ENCODE measurements at regions not wholly inside any gene's neighbourhood (a gene's known extent, or its start where the extent isn't known, plus 50 kb on each side); places are given as distances from the start of the nearest gene placed in this dataset.

- H3K4me3 ChIP-seq (replicated peaks in 1 of 2; ENCODE audit: low read depth in 2 of 2, low read length in 2 of 2), result no peak overlapping the region
- TF ChIP-seq CTCF (IDR thresholded peaks at IDR 0.05; ENCODE audit: low read depth, low read length), result no peak
- DNase-seq (ENCODE audit: low read depth in 2 of 2), result no peak
Measured at GRCh38 chr2:75822336-75822735, 111.6 kb upstream of the GCFC2 start.

GRCh38 chr2:75820693-75821092, 110.0 kb upstream of the GCFC2 start:
- no peak overlapping the region for H3K4me3 ChIP-seq (replicated peaks in 1 of 2; ENCODE audit: low read depth in 2 of 2, low read length in 2 of 2)
- no peak for TF ChIP-seq CTCF (IDR thresholded peaks at IDR 0.05; ENCODE audit: low read depth, low read length)
- no peak for DNase-seq (ENCODE audit: low read depth in 2 of 2)

- TF ChIP-seq CTCF (IDR thresholded peaks at IDR 0.05; ENCODE audit: low read depth, low read length), result no peak
- DNase-seq (ENCODE audit: low read depth in 2 of 2), result no peak
- no peak overlapping the region for H3K4me3 ChIP-seq (replicated peaks in 1 of 2; ENCODE audit: low read depth in 2 of 2, low read length in 2 of 2)
Measured at GRCh38 chr2:75810611-75811330, 100.1 kb upstream of the GCFC2 start.

GRCh38 chr2:75808793-75809535, 98.2 kb upstream of the GCFC2 start:
- no peak overlapping the region for H3K4me3 ChIP-seq (replicated peaks in 1 of 2; ENCODE audit: low read depth in 2 of 2, low read length in 2 of 2)
- TF ChIP-seq CTCF (IDR thresholded peaks at IDR 0.05; ENCODE audit: low read depth, low read length), result no peak
- no peak for DNase-seq (ENCODE audit: low read depth in 2 of 2)

- no peak for TF ChIP-seq CTCF (IDR thresholded peaks at IDR 0.05; ENCODE audit: low read depth, low read length)
- no peak for DNase-seq (ENCODE audit: low read depth in 2 of 2)
- no peak overlapping the region for H3K4me3 ChIP-seq (replicated peaks in 1 of 2; ENCODE audit: low read depth in 2 of 2, low read length in 2 of 2)
Measured at GRCh38 chr2:75807992-75808391, 97.3 kb upstream of the GCFC2 start.

- no peak for DNase-seq (ENCODE audit: low read depth in 2 of 2)
- no peak overlapping the region for H3K4me3 ChIP-seq (replicated peaks in 1 of 2; ENCODE audit: low read depth in 2 of 2, low read length in 2 of 2)
- no peak for TF ChIP-seq CTCF (IDR thresholded peaks at IDR 0.05; ENCODE audit: low read depth, low read length)
Measured at GRCh38 chr2:75801234-75801982, 90.7 kb upstream of the GCFC2 start.

Measured in cardiac fibroblast (primary cell).